ENCODE measurements at regions not wholly inside any gene's neighbourhood (a gene's known extent, or its start where the extent isn't known, plus 50 kb on each side); places are given as distances from the start of the nearest gene placed in this dataset.

DNA sequence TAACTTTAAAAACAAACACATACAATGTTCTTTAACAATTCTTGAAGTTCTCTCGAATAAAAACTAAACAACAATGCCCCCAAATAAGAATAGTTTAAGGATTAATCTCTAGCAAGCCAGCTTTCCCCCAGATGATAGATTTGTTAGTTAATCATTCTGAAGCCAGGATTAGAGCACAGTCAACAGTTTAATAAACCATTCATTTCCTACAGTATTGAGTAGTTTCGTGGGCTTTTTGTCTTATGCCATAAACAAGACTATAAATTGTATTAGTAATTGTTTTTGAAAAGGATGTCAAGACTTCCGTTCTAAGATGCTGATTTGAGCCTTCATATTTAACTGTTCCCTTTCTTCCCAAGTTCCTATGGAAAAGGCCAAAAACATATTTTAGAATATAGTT, 136.6 kb downstream of the PIK3R1 start:
- peaks cover 0 to 7% (median 2%) of the 10 kb centered on the region in 8 donors for H3K9me3 Mint-ChIP-seq
- Histone ChIP-seq H3K36me3 (ENCODE audit: insufficient read depth, low read length) (no peaks in the 10 kb centered on the region), H3K27me3 (ENCODE audit: insufficient read depth, low read length) (no peaks in the 10 kb centered on the region), H3K27ac (ENCODE audit: low read depth, low read length) (no peak overlapping the region), H3K4me3 (ENCODE audit: low read length in 2 of 2) (no peak overlapping the region), H3K9me3 (ENCODE audit: control insufficient read depth in 1 of 2, low read length in 2 of 2) (no peaks in the 10 kb centered on the region), H3K4me1 (ENCODE audit: insufficient read depth, low read length) (no peaks in the 10 kb centered on the region)
- DNase-seq = no peak
- H3K4me1 Mint-ChIP-seq = peaks cover 0 to 5% (median 2%) of the 10 kb centered on the region in 4 donors
- no peak overlapping the region for H3K27ac Mint-ChIP-seq
- intact Hi-C loops (cut with micrococcal nuclease) = no loop called here
- ChIA-PET CTCF (ENCODE audit: partially characterized antibody) (interaction anchor here (1.0 kb wide), 1 partner anchor 10 kb away, joined by 3 read pairs; no protein-coding TSS in a partner anchor), POLR2A (ENCODE audit: partially characterized antibody) (no interaction called here)
- no peak overlapping the region for H3K4me3 Mint-ChIP-seq
- H3K36me3 Mint-ChIP-seq = no peaks in the 10 kb centered on the region
- H3K27me3 Mint-ChIP-seq = no peaks in the 10 kb centered on the region

DNA sequence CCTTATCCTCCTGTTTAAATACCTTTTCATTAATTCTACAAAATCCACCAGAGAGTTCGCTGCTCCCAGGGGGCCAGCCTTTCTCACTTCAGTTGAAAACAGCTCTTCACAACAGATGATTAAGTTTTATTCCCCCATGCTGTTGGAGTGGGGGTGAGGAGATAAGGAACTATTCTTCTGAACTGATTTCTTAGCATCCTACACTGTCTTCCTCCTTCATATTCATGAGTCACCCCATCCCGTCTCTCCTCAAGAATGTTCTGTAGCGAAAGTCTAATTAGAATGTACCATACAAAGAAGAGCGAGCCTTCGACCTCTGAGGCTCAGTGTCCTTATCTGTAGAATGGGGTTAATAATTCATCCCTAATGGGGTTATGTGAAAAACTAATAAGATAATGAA, 138.0 kb downstream of the PIK3R1 start:
- H3K27ac Mint-ChIP-seq = no peak overlapping the region
- H3K4me1 Mint-ChIP-seq = peaks cover 0 to 3% (median 0%) of the 10 kb centered on the region in 4 donors
- no peaks in the 10 kb centered on the region for H3K4me1 ChIP-seq (ENCODE audit: insufficient read depth, low read length)
- no peaks in the 10 kb centered on the region for H3K36me3 Mint-ChIP-seq
- no peaks in the 10 kb centered on the region for H3K9me3 ChIP-seq (ENCODE audit: control insufficient read depth in 1 of 2, low read length in 2 of 2)
- ChIA-PET CTCF (ENCODE audit: partially characterized antibody) (no interaction called here), POLR2A (ENCODE audit: partially characterized antibody) (no interaction called here)
- DNase-seq = no peak
- no peaks in the 10 kb centered on the region for H3K36me3 ChIP-seq (ENCODE audit: insufficient read depth, low read length)
- H3K4me3 ChIP-seq (ENCODE audit: low read length in 2 of 2) = no peak overlapping the region
- intact Hi-C loops (cut with micrococcal nuclease) = no loop called here
- H3K27me3 ChIP-seq (ENCODE audit: insufficient read depth, low read length) = no peaks in the 10 kb centered on the region
- H3K9me3 Mint-ChIP-seq = no peaks in the 10 kb centered on the region
- no peaks in the 10 kb centered on the region for H3K27me3 Mint-ChIP-seq
- no peak overlapping the region for H3K27ac ChIP-seq (ENCODE audit: low read depth, low read length)
- H3K4me3 Mint-ChIP-seq = no peak overlapping the region

DNA sequence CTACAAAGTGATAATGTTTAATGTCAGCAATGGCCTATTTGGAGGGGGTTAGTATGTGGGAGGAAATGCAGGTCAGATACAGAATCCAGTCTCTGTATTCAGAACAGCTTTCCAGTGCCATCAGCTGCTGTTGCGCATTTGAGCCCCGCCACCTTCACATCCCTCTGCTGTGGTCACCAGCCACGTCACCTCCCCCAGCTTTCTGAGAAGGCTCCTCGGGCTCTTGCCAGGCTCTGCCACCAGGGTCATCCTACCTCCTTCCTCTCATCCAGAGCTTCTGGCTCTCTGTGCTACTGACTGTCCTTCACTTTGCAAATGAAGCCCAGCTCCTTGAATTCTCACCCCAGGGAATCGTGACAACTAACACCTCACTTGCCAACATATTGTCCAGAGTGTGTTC, 138.8 kb downstream of the PIK3R1 start:
- Mint-ChIP-seq H3K9me3 (no peaks in the 10 kb centered on the region), H3K27me3 (no peaks in the 10 kb centered on the region), H3K36me3 (no peaks in the 10 kb centered on the region), H3K4me3 (no peak overlapping the region), H3K27ac (no peak overlapping the region), H3K4me1 (peaks cover 0 to 3% (median 0%) of the 10 kb centered on the region in 4 donors)
- intact Hi-C loops (cut with micrococcal nuclease) = no loop called here
- no peaks in the 10 kb centered on the region for H3K36me3 ChIP-seq (ENCODE audit: insufficient read depth, low read length)
- H3K9me3 ChIP-seq (ENCODE audit: control insufficient read depth in 1 of 2, low read length in 2 of 2) = no peaks in the 10 kb centered on the region
- H3K27me3 ChIP-seq (ENCODE audit: insufficient read depth, low read length) = no peaks in the 10 kb centered on the region
- ChIA-PET POLR2A (ENCODE audit: partially characterized antibody) (no interaction called here), CTCF (ENCODE audit: partially characterized antibody) (no interaction called here)
- no peak overlapping the region for H3K4me3 ChIP-seq (ENCODE audit: low read length in 2 of 2)
- no peaks in the 10 kb centered on the region for H3K4me1 ChIP-seq (ENCODE audit: insufficient read depth, low read length)
- no peak for DNase-seq
- H3K27ac ChIP-seq (ENCODE audit: low read depth, low read length) = no peak overlapping the region

GRCh38 chr5:68356216-68356615, 140.7 kb downstream of the PIK3R1 start:
- Mint-ChIP-seq H3K27ac (no peak overlapping the region), H3K4me1 (peaks cover 0 to 7% (median 0%) of the 10 kb centered on the region in 4 donors), H3K36me3 (no peaks in the 10 kb centered on the region), H3K9me3 (no peaks in the 10 kb centered on the region), H3K27me3 (no peaks in the 10 kb centered on the region), H3K4me3 (no peak overlapping the region)
- no peak for DNase-seq
- no peaks in the 10 kb centered on the region for H3K36me3 ChIP-seq (ENCODE audit: insufficient read depth, low read length)
- H3K27me3 ChIP-seq (ENCODE audit: insufficient read depth, low read length) = no peaks in the 10 kb centered on the region
- H3K27ac ChIP-seq (ENCODE audit: low read depth, low read length) = no peak overlapping the region
- H3K9me3 ChIP-seq (ENCODE audit: control insufficient read depth in 1 of 2, low read length in 2 of 2) = no peaks in the 10 kb centered on the region
- no peaks in the 10 kb centered on the region for H3K4me1 ChIP-seq (ENCODE audit: insufficient read depth, low read length)
- CTCF ChIA-PET (ENCODE audit: partially characterized antibody) = no interaction called here
- no peak overlapping the region for H3K4me3 ChIP-seq (ENCODE audit: low read length in 2 of 2)
- intact Hi-C loops (cut with micrococcal nuclease) = no loop called here
- POLR2A ChIA-PET (ENCODE audit: partially characterized antibody) = no interaction called here

- Histone ChIP-seq H3K27me3 (ENCODE audit: insufficient read depth, low read length) (no peaks in the 10 kb centered on the region), H3K9me3 (ENCODE audit: control insufficient read depth in 1 of 2, low read length in 2 of 2) (no peaks in the 10 kb centered on the region), H3K4me3 (ENCODE audit: low read length in 2 of 2) (no peak overlapping the region), H3K27ac (ENCODE audit: low read depth, low read length) (no peak overlapping the region), H3K4me1 (ENCODE audit: insufficient read depth, low read length) (no peaks in the 10 kb centered on the region), H3K36me3 (ENCODE audit: insufficient read depth, low read length) (no peaks in the 10 kb centered on the region)
- intact Hi-C loops (cut with micrococcal nuclease) = no loop called here
- ChIA-PET POLR2A (ENCODE audit: partially characterized antibody) (no interaction called here), CTCF (ENCODE audit: partially characterized antibody) (no interaction called here)
- H3K27ac Mint-ChIP-seq = no peak overlapping the region
- H3K36me3 Mint-ChIP-seq = no peaks in the 10 kb centered on the region
- H3K27me3 Mint-ChIP-seq = no peaks in the 10 kb centered on the region
- no peak for DNase-seq
- no peaks in the 10 kb centered on the region for H3K9me3 Mint-ChIP-seq
- H3K4me1 Mint-ChIP-seq = peaks cover 0 to 7% (median 0%) of the 10 kb centered on the region in 4 donors
- H3K4me3 Mint-ChIP-seq = no peak overlapping the region
Measured at GRCh38 chr5:68356623-68357022, 141.1 kb downstream of the PIK3R1 start.

GRCh38 chr5:68359699-68360098, 144.1 kb downstream of the PIK3R1 start:
- Mint-ChIP-seq H3K27me3 (no peaks in the 10 kb centered on the region), H3K36me3 (peaks cover 0 to 4% of the 10 kb centered on the region in 2 donors), H3K4me3 (no peak overlapping the region), H3K27ac (no peak overlapping the region), H3K9me3 (peaks cover 0 to 8% (median 2%) of the 10 kb centered on the region in 8 donors), H3K4me1 (peaks cover 0 to 4% (median 0%) of the 10 kb centered on the region in 4 donors)
- no peaks in the 10 kb centered on the region for H3K27me3 ChIP-seq (ENCODE audit: insufficient read depth, low read length)
- intact Hi-C loops (cut with micrococcal nuclease) = no loop called here
- H3K4me3 ChIP-seq (ENCODE audit: low read length in 2 of 2) = no peak overlapping the region
- ChIA-PET CTCF (ENCODE audit: partially characterized antibody) (interaction anchor here (0.9 kb wide), 1 partner anchor 11 kb away, joined by 4 read pairs; no protein-coding TSS in a partner anchor), POLR2A (ENCODE audit: partially characterized antibody) (interaction anchor here (1.2 kb wide), 1 partner anchor 16 kb away, joined by 4 read pairs; no protein-coding TSS in a partner anchor)
- no peaks in the 10 kb centered on the region for H3K9me3 ChIP-seq (ENCODE audit: control insufficient read depth in 1 of 2, low read length in 2 of 2)
- DNase-seq = no peak
- no peaks in the 10 kb centered on the region for H3K4me1 ChIP-seq (ENCODE audit: insufficient read depth, low read length)
- H3K27ac ChIP-seq (ENCODE audit: low read depth, low read length) = no peak overlapping the region
- H3K36me3 ChIP-seq (ENCODE audit: insufficient read depth, low read length) = no peaks in the 10 kb centered on the region

DNA sequence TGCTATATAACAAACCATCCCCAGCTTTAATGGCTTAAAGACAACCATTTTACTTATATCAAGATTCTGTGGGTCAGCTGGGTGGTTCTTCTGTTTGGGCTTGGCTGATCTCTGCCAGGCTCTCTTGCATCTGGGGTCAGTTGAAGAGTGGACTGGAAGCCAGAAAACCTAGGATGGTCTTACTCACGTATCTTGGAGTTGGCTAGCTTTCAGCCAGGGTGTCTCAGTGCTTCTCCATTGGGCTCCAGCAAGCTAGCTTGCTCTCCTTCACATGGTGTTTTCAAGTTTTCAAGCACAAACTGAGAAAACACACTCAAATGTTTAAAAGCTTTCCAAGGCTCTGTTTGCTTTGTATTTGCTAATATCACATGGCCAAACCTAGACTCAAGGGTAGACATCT, 146.8 kb downstream of the PIK3R1 start:
- Histone ChIP-seq H3K4me3 (ENCODE audit: low read length in 2 of 2) (no peak overlapping the region), H3K27me3 (ENCODE audit: insufficient read depth, low read length) (no peaks in the 10 kb centered on the region), H3K36me3 (ENCODE audit: insufficient read depth, low read length) (no peaks in the 10 kb centered on the region), H3K27ac (ENCODE audit: low read depth, low read length) (no peak overlapping the region), H3K4me1 (ENCODE audit: insufficient read depth, low read length) (no peaks in the 10 kb centered on the region), H3K9me3 (ENCODE audit: control insufficient read depth in 1 of 2, low read length in 2 of 2) (no peaks in the 10 kb centered on the region)
- ChIA-PET POLR2A (ENCODE audit: partially characterized antibody) (no interaction called here), CTCF (ENCODE audit: partially characterized antibody) (interaction anchor here (0.8 kb wide), 1 partner anchor 10 kb away, joined by 3 read pairs; no protein-coding TSS in a partner anchor)
- no peak overlapping the region for H3K4me3 Mint-ChIP-seq
- peaks cover 0 to 4% of the 10 kb centered on the region in 2 donors for H3K36me3 Mint-ChIP-seq
- peaks cover 4 to 11% (median 8%) of the 10 kb centered on the region in 4 donors for H3K4me1 Mint-ChIP-seq
- no peak overlapping the region for H3K27ac Mint-ChIP-seq
- intact Hi-C loops (cut with micrococcal nuclease) = no loop called here
- no peak for DNase-seq
- no peaks in the 10 kb centered on the region for H3K27me3 Mint-ChIP-seq
- H3K9me3 Mint-ChIP-seq = peaks cover 0 to 8% (median 2%) of the 10 kb centered on the region in 8 donors

GRCh38 chr5:68365889-68366288, 150.3 kb downstream of the PIK3R1 start:
- intact Hi-C loops (cut with micrococcal nuclease) = loop anchor here (5.0 kb wide), 1 partner anchor 79 kb away; no protein-coding TSS in a partner anchor
- no peaks in the 10 kb centered on the region for H3K27me3 ChIP-seq (ENCODE audit: insufficient read depth, low read length)
- no peak overlapping the region for H3K4me3 Mint-ChIP-seq
- H3K9me3 Mint-ChIP-seq = peaks cover 0 to 8% (median 2%) of the 10 kb centered on the region in 8 donors
- no peak for DNase-seq
- H3K27me3 Mint-ChIP-seq = no peaks in the 10 kb centered on the region
- peak overlapping the region in 1 of 7 donors; percentile 0 for H3K27ac Mint-ChIP-seq
- peaks cover 0 to 4% of the 10 kb centered on the region in 2 donors for H3K36me3 Mint-ChIP-seq
- H3K4me1 Mint-ChIP-seq = peaks cover 19 to 40% (median 27%) of the 10 kb centered on the region in 4 donors
- ChIA-PET POLR2A (ENCODE audit: partially characterized antibody) (no interaction called here), CTCF (ENCODE audit: partially characterized antibody) (no interaction called here)
- H3K27ac ChIP-seq (ENCODE audit: low read depth, low read length) = no peak overlapping the region
- peaks cover 18% of the 10 kb centered on the region for H3K4me1 ChIP-seq (ENCODE audit: insufficient read depth, low read length)
- no peaks in the 10 kb centered on the region for H3K36me3 ChIP-seq (ENCODE audit: insufficient read depth, low read length)
- H3K4me3 ChIP-seq (ENCODE audit: low read length in 2 of 2) = no peak overlapping the region
- H3K9me3 ChIP-seq (ENCODE audit: control insufficient read depth in 1 of 2, low read length in 2 of 2) = no peaks in the 10 kb centered on the region

Data from CD4-positive, alpha-beta memory T cell (primary cell).